Kidney tubule cell (primary cell): ENCODE measurements at regions not wholly inside any gene's neighbourhood (a gene's known extent, or its start where the extent isn't known, plus 50 kb on each side); places are given as distances from the start of the nearest gene placed in this dataset.

ENCODE experiments used
- DNase-seq: peaks from one replicate; pipeline ENCODE4 v3.0.0-alpha.2; 2018; ENCODE audit warnings: low spot score

DNA sequence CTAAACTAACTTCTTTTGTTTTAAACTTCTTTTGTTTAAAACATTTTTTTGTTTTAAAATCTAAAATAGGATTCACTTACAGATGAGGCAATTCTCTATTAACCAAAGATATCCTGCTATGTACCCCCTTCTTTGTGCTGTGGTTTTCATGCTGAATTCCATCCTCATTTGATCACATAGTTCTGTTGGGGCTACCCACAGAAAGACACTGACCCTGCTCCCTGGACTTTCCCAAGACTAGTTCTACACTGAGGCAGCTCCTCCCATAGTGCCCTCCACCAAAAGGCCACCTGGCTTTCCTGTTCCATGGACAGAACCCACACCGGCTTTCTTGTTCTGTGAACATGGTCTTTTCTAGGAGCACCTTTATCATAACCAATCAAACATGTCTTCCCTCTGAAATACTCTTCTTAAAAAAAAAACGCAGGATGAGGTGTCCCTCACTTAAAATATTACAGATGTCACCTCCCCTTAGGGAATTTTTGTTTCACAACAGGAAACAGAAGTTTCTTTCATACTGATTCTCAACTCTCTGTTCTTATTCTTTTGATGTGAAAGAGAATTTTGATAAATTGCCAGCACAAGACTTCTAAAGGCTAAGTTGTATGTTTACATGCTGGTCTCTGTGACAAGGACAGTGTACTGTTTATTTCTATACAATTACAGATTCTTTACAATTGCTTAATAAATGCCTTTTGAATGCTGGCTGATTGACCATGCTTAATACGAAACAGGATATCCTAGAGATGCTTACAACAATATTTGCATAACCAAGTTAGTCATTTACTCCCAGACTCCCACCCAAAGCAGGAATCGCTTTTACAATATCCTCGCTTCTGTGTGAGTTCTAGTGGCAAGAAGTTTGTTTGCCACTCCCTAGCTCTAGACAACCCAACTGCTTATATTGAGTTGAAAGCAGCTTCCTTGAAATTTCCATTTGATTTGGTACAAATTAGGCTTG is 300.4 kb downstream of the DTWD2 start:
- peak; percentile 50 for DNase-seq

DNA sequence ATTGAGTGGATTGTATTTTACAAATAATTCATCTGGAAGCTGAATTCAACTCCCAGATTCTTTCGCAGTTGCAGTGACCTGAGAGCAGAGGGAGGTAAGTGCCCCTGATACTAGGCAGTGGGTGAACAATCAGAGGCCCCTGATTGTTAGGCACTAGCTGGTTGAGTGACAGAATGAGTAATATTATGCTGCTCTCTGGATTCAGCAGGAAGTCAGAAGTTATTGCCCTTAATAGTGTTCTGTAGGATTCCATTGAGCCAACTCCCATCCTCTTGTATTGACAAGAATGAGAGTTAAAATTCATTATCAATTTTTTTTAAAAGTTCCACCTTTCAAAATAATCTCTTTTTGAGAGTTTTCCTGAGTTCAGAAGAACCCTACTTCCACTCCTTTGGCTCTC is 301.2 kb downstream of the DTWD2 start:
- peak; percentile 25 for DNase-seq

DNA sequence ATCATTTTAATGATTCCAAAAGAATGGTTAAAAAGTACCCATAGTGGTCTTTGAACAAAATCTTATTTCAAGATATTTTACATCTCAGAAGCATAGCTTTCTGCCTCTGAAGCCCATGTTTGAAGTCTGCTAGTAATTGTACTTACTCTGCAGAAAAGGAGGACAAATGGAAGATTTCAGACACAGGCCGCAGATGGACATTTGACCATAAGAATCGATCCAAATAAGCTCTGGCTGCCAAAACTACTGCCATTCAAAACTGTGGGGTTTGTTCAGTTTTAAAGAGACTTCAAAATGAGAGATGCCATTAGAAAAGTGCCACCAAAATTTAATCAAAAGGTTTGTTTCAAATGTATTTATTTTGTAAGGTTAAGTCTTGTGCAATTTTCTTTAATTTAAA is 306.7 kb downstream of the DTWD2 start:
- DNase-seq, result no peak

DNA sequence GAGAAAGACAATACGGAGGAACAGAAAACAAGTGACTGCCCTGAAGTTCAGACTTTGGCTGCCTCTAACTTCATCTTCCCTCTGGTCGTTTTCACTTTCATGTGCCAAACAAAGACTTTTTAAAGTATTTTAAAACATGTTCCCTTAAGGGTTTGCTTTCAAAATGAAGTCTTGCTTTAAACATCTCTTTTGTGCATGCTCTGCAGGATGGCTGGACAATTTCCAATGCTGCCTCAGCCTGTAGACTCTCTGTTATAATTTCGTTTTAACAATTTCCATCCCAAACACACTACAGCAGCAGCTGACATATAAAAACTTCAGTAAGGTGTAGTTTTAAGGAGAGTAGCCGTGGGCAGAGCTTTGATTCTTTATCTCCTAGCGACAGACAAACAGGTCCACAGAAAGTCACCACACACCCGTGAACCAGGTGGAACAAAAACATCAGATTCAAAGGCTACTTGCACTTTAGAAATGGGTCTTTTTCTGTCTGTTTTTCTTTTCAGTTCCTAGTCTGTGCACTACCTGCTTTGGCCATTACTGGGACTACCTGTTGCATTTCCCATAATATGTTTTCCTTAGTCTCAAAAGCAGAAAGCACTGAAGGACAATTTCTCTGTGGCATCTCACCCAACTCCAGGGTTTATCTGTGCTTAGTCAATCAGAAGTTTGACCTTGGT is 308.9 kb downstream of the DTWD2 start:
- DNase-seq, result no peak

DNA sequence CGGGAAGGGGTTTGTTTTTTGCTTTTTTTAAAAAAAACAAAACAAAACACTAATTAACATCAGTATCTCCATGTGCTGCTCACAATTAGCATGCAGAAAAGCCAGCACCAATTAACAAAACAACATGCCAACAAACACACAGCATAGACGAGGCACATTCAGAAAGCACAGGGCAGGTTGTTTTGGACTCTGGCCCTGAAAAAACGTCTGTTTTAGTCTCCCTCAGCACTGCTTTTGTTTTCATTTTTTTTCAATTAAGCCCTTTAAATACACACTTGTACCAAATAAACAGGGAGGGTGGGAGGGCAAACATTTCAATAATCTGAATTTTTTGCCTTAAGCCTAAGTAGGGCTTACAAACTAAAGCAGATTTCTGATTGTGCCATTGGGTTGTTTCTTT is 309.6 kb downstream of the DTWD2 start:
- DNase-seq, result no peak

DNA sequence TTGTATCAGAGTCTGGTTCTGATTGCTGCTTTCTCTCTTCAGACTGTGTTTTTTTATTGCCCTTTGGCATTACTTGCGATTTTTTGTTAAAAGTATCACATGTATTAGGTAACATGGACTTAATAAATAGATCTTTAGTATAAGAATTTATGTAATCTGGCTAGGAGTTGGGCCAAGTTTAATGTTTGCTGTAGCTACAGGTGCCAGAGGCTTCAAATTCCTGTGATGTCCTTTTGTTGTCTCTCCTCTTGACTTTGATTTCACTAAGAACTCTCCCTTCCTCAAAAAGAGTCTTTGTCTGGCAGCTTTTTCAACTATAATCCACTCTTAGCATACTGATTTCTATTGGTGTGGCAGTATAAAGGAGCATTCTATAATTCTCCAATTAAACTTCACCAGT is 313.1 kb downstream of the DTWD2 start:
- DNase-seq, result no peak

DNA sequence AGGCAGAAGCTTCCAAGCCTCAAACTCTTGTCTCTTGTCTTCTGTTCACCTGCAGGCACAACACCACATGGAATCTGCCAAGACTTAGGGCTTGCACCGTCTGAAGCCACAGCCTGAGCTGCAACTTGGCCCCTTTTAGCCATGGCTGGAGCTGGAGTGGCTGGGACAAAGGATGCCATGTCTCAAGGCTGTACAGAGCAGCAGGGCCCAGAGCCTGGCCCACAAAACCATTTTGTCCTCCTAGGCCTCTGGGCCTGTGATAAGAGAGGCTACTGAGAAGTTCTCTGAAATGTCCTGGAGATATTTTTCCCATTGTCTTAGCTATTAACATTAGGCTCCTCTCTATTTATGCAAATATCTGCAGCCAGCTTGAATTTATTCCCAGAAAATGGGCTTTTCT is 330.8 kb downstream of the DTWD2 start:
- DNase-seq, result no peak

DNA sequence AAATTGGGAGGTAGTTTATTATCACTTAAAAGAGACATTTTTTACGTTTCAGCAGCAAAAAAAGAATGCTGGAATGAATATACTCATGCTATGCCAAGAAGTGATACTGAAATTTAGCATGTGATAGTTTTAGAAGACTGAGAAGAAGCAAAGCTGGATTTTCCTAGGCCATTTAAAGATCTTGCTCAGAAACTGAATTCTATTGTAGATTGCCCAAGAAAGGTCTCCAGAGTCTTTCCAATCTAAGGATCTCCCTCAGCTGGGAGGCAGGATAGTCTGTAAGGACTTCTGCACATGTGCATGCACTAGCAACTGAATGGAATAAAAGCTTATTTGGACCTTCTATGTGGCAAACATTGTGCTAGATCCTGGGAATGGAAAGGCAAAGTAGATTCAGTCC is 334.5 kb downstream of the DTWD2 start:
- no peak for DNase-seq

DNA sequence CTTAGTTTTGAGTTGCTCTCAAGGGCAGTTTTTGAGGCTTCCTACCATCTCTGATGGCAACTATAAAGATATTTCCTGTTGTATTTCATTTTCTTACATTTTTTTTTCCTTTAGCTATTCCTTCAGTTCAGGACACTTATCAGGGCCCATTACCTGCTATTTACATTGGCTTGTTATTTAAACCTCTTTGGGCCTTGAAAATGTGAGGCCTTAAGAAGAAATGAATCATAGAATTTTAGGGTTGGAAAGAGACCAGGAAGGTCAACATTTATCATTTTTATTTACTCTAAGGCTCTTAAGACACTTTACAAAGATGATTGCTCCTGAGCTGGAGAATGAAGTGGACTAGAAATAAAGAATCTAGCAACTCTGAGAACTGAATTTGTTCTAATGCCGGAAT is 335.2 kb downstream of the DTWD2 start:
- no peak for DNase-seq

DNA sequence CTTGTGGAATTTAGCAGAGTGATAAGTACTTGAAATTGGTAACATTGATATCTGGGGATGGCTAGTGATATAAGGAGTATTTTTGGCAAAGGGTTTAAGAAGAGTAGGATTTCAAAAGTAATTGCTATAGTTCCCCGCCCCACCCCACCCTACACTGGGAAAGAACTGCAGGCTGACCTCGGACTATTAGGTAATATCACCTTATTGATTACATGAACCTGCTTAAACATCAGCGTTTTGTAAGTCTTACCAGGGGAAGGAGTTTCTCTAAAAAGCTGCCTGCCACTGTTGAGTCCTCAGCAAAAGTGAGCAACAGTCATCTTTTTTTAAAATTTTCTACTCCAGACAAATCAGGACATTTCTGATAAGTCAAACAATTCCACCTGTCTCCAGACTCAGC is 337.3 kb downstream of the DTWD2 start:
- no peak for DNase-seq

DNA sequence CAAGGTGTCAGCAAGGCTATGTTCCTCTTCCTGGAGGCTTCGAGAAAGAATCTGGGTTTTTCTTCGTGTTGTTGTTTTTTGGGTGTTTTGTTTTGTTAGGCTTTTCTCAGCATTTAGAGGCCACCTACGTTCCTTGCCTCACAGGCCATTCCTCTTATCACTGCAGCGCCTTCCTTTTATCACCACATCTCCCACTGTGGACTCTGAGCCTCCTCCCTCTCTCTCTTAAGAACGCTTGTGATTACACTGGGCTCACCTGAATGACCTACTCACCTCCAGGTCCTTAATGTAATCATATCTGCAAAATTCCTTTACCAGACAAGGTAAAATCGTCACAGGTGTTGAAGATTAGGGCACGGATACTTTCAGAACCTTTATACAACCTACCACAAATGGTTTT is 340.8 kb downstream of the DTWD2 start:
- DNase-seq, result no peak

DNA sequence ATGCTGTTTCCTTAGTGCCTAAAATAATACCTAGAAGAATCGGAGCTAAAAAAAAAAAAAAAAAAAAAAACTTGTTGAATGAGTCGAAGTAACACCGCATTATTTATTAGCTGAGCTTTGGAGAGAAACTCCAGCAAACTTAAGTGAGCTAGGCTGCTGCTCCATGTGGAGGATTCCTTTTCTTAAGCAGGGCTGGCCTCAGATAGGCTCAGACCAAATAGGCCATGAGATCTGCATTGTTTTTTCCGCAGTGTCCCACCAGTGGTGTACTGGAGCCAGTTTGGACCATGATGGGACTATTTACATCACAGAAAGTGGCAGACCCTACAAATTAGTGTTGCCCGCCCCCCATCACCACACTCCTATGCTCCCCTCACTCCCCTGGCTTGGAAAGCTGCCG is 341.4 kb downstream of the DTWD2 start:
- DNase-seq, result no peak

DNA sequence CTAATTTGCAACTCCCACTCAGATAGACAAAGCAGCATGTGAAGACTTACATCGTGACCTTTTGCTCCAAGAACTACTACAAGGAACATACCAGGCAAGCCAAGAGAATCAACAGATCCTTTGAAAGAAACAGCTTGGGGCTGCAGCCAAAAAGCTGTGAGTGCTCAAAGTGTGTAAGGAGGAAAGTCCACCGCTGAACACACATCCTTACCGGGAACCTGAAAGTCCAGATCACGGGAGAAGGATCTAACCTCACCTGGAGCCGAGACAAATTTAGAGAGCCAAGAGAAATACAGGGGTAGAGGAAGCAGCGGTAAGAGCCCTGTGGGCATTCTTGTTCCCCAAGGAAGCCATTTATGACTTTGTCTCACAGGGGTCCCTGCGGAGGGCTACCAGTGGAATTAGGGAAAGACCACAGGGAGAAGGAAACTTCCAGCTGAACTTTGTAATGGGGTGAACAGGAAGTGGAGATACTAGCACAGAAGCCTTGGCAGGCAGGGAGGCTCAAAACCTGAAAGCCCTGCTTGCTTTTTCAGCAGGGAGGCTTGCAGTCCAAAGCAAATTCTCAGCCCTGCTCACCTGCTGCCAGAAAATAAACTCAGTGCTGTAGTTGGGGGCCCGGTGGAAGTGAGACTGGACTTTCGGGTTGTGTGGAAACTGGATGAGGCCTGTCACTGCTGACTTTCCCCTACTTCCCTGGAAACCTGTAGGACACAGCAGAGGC is 350.2 kb downstream of the DTWD2 start:
- DNase-seq, result no peak

DNA sequence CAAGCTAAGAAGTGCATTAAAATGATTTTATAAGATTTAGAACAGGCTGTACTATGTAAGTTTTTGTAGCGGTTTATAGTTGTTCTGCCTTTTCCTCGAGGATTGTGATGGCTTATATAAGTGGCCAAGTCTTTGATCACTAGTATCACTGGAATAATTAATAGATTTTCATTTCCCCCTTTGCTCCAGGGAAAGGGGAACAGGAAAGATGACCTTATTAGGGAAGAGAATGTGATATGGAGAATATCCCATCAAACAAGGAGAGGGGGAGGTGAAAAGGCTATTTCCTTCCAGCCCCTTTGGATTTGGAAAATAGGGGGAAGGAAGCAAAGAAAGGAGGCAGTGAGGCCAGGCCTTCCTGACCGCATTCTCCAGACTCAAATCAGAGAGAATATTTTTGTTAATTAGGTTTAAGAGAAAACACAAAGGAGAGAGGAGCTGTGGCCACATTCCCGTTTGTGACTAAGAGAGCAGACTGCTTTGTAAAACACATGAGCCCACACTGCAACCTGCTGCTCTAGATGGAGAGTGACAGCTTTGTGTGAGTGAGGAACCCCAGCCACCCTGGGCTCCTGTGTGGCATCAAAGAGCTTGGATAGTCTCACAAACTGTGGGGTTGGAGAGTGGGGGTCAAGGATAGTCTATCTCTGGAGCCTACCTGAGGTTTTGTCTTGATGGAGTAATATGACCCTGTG is 359.5 kb downstream of the DTWD2 start:
- DNase-seq, result no peak

DNA sequence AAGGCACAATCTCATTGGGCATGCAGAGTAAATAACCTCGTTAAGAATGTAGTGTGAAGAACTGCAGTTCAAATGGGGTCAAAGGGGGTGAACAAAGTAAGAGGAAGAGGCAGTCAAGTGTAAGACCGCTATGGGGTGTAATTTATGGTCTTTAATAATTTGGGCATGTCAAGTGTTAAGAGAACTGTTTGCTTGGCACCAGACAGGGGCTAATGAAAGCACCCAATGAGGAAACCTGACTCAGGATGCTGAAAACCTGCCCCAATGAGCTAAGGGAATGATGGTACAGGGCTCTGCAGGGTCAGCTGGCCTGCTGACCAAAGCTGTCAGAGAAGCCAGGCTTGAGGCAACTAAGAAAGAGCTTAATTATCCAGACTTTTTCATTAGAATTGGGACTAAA is 368.1 kb downstream of the DTWD2 start:
- no peak for DNase-seq

DNA sequence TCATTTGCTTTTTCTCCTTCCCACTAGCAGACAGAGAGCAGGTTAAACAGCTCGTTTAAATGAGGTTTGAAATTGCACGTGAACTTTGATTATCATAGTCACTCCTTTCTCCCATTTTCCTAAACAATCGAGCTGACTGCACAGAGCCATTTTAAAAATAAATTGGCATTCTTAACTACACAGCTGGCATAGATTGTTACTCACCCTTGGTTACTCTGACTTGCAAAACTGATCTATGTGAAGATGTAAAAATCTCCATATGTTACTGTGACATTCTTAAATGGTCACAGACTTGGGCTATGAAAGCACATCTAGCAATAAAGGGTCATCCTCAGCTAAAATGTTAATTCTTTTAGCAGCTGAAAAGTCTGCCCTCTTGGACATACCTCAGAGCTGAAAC is 368.5 kb downstream of the DTWD2 start:
- DNase-seq, result no peak

DNA sequence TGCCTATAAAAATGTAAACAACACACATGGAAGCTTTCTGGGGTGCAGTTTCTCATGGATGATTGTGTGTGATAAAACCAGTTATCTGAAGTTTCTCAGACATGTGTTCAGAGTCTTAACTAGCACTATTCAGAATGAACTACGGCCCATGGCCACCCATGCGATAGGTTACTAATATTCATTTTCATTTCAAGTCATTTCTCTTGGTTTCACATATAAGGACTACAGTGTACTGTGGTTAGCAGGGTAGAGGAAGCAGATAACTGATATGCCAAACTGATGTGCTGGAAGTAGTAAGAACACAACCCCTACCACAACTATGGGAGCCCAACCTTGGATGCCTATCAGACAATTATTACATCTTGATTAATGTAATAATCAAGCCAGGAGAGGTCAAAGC is 372.1 kb downstream of the DTWD2 start:
- DNase-seq, result no peak

DNA sequence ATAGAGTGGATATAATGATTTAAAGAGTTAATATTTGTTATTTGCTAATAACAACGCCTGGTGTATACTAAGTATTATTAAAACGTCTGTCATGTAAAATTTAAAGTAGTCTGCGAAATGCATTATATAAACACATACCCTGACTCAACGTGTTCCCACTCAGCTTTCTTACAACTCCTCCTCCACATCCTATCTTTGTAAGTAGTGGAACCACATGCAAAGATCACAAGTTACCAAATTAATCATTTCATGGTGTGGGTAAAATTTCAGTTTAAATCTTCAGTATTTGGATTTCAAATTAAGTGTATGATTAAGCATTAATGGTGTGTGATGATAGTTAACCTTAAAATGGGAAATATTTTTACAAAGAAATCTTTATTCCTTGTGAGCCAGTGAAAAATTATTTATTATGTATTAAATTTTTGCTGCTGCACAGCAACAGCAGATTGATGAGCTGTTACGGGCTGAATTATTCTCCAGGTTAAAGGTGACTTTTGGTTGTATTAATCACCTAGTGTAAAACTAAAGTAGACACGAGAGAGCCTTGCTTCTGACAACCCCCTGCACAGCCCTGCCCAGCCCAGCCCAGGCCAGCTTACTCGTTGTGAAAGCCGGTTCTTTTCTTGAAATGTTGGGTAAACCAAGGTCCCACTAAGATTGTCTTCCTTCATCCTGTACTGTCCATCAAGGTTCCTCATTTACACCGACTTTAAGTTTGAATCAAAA is 373.5 kb downstream of the DTWD2 start:
- DNase-seq, result no peak

DNA sequence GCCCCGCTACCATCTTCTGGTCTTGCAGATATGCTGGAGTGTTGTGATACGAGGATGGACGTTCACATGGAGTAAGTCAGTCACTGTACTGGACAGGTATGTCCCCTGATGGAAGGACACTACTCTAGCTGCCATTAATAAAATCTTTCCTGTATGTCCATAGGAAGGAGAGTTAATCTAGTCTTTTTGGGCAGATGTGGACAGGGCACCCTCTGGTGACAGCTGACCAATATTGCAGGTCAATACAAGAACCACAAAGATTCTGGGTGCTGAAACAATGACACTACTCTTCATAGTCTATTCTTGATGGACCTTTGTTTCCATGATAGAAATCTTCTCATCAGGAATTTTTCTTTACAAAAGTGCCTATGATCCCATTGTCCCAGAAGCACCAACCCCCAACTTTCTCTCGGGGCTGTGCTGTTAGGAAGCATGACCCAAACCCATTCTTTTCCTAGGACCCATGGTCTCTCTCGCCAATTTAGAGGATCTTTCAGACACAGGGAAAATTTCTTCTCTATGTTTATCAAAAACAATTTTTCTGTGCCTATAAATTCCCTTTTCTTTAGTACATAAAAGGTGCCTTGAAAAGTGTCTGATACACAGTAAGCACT is 376.9 kb downstream of the DTWD2 start:
- peak; percentile 46 for DNase-seq

DNA sequence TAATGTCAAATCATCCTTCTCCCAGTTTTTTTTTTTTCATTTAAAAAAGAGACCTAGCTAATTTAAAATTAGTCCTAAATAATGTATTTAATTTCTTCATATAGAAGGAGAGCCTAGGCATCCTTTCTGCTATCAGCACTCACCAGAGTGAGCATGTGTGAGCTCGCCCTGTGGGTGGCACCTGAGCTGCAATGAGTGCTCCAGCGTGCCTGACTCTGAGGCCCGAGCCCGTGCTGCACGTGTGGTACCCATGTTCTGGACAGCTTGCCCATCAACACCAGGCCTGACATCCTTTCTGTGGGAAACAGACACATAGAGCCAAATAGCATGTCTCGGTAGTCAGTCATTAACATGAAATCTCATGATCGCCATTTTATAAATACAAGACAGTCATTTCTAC is 381.4 kb downstream of the DTWD2 start:
- DNase-seq, result no peak

DNA sequence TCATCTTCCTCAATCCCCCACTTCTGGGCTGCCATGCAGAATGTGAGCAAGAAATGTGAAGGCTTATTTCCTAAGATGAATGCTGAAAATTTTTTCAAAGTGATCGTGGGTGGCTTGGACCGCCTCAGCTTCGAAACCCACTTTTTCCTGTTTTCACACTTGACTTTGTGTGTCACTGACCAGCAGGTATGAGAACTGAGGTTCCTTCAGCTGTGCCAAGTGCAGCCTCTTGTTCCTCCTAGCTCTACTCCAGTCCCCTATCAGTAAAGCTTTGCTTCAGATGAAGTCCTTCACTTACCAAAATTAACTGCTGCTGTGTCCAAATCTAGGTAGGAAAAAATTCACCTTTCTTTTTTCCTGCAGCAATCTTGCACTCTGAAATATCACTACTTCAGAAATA is 382.6 kb downstream of the DTWD2 start:
- no peak for DNase-seq
